ENCODE measurements at regions not wholly inside any gene's neighbourhood (a gene's known extent, or its start where the extent isn't known, plus 50 kb on each side); places are given as distances from the start of the nearest gene placed in this dataset.
"Not testable (repeated sequence)": the region's sequence is repeated elsewhere in the genome, so short reads cannot be mapped to it uniquely, and the experiment has no call there.

DNA sequence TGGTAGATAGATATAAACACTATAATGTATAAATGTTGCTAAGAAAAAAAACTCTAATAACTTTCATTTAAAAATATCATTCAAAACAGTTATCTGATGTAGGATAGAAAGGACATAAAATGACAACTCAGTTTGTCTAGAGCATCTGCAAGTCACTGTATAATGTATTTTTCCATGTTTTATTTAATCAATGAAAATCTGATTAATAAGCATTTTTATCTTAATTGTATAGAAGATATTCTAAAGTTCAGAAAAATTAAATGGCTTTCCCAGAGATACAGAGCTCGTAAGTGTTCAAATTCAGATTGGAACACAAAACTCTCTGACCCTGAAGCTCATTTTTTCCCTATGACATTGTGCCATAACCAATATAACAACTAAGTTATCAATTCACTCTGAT is 295.9 kb upstream of the DCN start:
- Histone ChIP-seq H3K4me1 (no peaks in the 10 kb centered on the region), H3K27me3 (no peaks in the 10 kb centered on the region), H3K36me3 (no peaks in the 10 kb centered on the region), H3K27ac (no peak overlapping the region), H3K9me3 (no peaks in the 10 kb centered on the region), H3K4me3 (no peak overlapping the region)
- TF ChIP-seq, protein P1, sequence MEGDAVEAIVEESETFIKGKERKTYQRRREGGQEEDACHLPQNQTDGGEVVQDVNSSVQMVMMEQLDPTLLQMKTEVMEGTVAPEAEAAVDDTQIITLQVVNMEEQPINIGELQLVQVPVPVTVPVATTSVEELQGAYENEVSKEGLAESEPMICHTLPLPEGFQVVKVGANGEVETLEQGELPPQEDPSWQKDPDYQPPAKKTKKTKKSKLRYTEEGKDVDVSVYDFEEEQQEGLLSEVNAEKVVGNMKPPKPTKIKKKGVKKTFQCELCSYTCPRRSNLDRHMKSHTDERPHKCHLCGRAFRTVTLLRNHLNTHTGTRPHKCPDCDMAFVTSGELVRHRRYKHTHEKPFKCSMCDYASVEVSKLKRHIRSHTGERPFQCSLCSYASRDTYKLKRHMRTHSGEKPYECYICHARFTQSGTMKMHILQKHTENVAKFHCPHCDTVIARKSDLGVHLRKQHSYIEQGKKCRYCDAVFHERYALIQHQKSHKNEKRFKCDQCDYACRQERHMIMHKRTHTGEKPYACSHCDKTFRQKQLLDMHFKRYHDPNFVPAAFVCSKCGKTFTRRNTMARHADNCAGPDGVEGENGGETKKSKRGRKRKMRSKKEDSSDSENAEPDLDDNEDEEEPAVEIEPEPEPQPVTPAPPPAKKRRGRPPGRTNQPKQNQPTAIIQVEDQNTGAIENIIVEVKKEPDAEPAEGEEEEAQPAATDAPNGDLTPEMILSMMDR (IDR thresholded peaks at IDR 0.05), result no peak
- DNase-seq (ENCODE audit: low spot score), result no peak

DNA sequence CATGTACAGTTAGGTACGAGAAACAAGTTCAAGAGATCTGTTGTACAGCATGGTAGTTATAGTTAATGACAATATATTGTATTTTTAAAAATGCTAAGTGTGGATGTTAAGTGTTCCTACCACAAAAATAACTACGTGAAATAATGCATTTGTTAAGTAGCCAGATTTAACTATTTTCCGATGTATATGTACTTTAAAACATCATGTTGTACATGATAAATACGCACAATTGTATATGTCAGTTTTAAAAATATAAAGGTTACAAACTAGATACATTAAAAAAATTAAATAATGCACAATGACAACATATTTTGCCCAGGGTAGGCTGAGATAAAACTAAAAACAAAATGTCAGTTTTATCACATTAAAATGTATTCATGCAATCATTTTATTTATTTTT is 285.1 kb upstream of the DCN start:
- no peaks in the 10 kb centered on the region for H3K27me3 ChIP-seq

DNA sequence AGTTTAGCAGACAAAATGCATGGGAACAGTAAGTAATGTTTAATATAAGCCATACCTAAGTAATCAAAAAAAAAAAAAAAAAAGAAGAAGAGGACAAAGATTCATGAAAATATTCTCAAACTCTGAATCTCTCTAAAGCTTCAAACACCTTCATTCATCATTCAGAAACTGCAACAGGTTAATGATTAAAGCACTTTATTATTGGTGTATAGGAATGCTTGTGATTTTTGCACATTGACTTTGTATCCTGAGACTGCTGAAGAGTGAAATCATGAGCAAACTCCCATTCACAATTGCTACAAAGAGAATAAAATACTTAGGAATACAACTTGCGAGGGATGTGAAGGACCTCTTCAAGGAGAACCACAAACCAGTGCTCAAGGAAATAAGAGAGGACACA is 278.4 kb upstream of the DCN start:
- no peak for DNase-seq (ENCODE audit: low spot score)
- H3K27ac ChIP-seq, result no peak overlapping the region
- no peaks in the 10 kb centered on the region for H3K27me3 ChIP-seq
- H3K36me3 ChIP-seq, result no peaks in the 10 kb centered on the region
- no peaks in the 10 kb centered on the region for H3K9me3 ChIP-seq
- no peak overlapping the region for H3K4me3 ChIP-seq
- H3K4me1 ChIP-seq, result no peaks in the 10 kb centered on the region
- TF ChIP-seq, protein P1 (IDR thresholded peaks at IDR 0.05), result no peak

More for the DNA sequence above, 285.1 kb upstream of the DCN start:
- Histone ChIP-seq H3K4me1 (no peaks in the 10 kb centered on the region), H3K36me3 (no peaks in the 10 kb centered on the region), H3K4me3 (no peak overlapping the region), H3K9me3 (no peaks in the 10 kb centered on the region), H3K27ac (no peak overlapping the region)
- TF ChIP-seq, protein P1 (IDR thresholded peaks at IDR 0.05), result no peak
- DNase-seq (ENCODE audit: low spot score), result no peak

DNA sequence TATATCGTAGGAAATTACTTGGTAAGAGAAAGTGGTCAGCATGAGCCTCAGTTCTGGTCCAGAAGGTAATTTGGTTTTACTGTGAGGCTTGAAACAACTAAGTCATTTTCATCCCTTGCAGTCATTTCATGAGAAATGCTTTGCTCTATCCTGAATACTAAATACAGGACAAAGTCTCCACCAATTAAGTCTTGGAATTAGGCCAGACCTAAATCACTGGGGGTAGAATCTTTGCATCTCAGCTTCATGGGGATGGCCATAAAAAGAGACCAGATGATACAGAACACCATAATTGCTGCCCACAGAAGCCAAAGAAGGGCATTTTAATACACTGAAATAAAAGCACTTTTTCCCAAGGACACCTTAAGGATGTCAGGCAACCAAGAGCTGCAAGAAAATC is 277.9 kb upstream of the DCN start:
- H3K27me3 ChIP-seq, result no peaks in the 10 kb centered on the region
- H3K36me3 ChIP-seq, result no peaks in the 10 kb centered on the region
- no peaks in the 10 kb centered on the region for H3K4me1 ChIP-seq
- H3K4me3 ChIP-seq, result no peak overlapping the region
- DNase-seq (ENCODE audit: low spot score), result no peak
- H3K9me3 ChIP-seq, result no peaks in the 10 kb centered on the region
- H3K27ac ChIP-seq, result no peak overlapping the region
- TF ChIP-seq, protein P1 (IDR thresholded peaks at IDR 0.05), result no peak

DNA sequence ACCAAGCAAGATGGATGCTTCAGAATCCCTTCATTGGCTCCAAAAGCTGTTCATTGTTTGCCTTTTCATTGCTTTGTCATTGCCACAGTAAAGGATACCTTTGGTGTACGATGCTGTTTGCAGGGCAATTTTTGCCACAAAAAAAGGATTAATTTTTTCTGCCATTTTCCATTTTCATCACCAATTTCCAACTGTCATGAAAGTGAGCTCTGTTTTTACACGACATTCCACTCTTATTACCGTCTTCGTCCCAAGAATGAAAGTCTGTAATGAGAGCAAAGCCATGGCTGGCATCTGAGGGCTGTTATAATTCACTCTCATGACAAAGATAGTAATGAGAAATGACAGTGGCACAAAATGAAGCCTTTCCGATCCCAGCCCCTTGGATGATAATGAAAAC is 272.7 kb upstream of the DCN start:
- no peak for DNase-seq (ENCODE audit: low spot score)
- H3K27me3 ChIP-seq, result no peaks in the 10 kb centered on the region
- H3K4me1 ChIP-seq, result no peaks in the 10 kb centered on the region
- H3K9me3 ChIP-seq, result no peaks in the 10 kb centered on the region
- no peak overlapping the region for H3K27ac ChIP-seq
- H3K36me3 ChIP-seq, result no peaks in the 10 kb centered on the region
- TF ChIP-seq, protein P1 (IDR thresholded peaks at IDR 0.05), result no peak
- H3K4me3 ChIP-seq, result no peak overlapping the region

DNA sequence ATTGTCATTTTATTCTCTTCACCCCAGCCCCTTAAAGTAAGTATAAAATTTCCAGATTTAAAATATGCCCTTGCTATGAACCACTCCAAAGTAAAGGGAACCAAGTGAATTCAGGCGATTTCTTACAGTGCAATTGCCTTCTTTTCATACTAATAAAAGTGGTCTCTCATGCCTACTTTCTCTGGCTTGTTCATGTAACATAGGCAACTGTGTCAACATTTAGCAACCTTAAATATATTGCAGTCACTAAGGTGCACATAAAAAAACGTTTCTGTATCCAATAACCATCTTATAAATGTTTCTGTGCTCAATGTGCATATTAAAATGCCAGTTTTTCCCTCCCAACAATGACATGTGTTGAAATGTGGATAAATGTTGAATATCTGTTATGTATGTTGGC is 271.6 kb upstream of the DCN start:
- Histone ChIP-seq H3K36me3 (no peaks in the 10 kb centered on the region), H3K27ac (no peak overlapping the region), H3K4me3 (no peak overlapping the region), H3K4me1 (no peaks in the 10 kb centered on the region), H3K27me3 (no peaks in the 10 kb centered on the region), H3K9me3 (no peaks in the 10 kb centered on the region)
- TF ChIP-seq, protein P1 (IDR thresholded peaks at IDR 0.05), result no peak
- no peak for DNase-seq (ENCODE audit: low spot score)

DNA sequence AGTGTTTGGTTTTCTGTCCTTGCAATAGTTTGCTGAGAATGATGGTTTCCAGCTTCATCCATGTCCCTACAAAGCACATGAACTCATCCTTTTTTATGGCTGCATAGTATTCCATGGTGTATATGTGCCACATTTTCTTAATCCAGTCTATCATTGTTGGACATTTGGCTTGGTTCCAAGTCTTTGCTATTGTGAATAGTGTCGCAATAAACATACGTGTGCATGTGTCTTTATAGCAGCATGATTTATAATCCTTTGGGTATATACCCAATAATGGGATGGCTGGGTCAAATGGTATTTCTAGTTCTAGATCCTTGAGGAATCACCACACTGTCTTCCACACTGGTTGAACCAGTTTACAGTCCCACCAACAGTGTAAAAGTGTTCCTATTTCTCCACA is 269.8 kb upstream of the DCN start:
- not testable (repeated sequence) for H3K4me1 ChIP-seq; H3K4me3 ChIP-seq; H3K27me3 ChIP-seq; H3K36me3 ChIP-seq; H3K27ac ChIP-seq; DNase-seq (ENCODE audit: low spot score); H3K9me3 ChIP-seq

All from right atrium auricular region (tissue), 2 donors.